ENCODE measurements at regions not wholly inside any gene's neighbourhood (a gene's known extent, or its start where the extent isn't known, plus 50 kb on each side); places are given as distances from the start of the nearest gene placed in this dataset.
"Not testable (repeated sequence)": the region's sequence is repeated elsewhere in the genome, so short reads cannot be mapped to it uniquely, and the experiment has no call there.

- ATAC-seq: no peak
Observed at GRCh38 chr17:33709881-33710280, 416.8 kb upstream of the ASIC2 start.

- no peak for ATAC-seq
Observed at GRCh38 chr17:33712120-33712519, 419.0 kb upstream of the ASIC2 start.

- no peak for ATAC-seq
Observed at GRCh38 chr17:33716957-33717356, 423.9 kb upstream of the ASIC2 start.

- not testable (repeated sequence) for ATAC-seq
Observed at GRCh38 chr17:33723736-33724135, 430.6 kb upstream of the ASIC2 start.

GRCh38 chr17:33725675-33726271 lies 432.7 kb upstream of the ASIC2 start:
- no peak for ATAC-seq

- ATAC-seq: no peak
Observed at GRCh38 chr17:33730131-33730530, 437.0 kb upstream of the ASIC2 start.

GRCh38 chr17:33732116-33732515 lies 439.0 kb upstream of the ASIC2 start:
- no peak for ATAC-seq

- ATAC-seq: no peak
Observed at GRCh38 chr17:33739714-33740113, 446.6 kb upstream of the ASIC2 start.

GRCh38 chr17:33745047-33745760 lies 452.1 kb upstream of the ASIC2 start:
- ATAC-seq: no peak

GRCh38 chr17:33749171-33749570 lies 456.1 kb upstream of the ASIC2 start:
- ATAC-seq: no peak

GRCh38 chr17:33750943-33751701 lies 458.0 kb upstream of the ASIC2 start:
- ATAC-seq: no peak

- ATAC-seq: no peak
Observed at GRCh38 chr17:33751702-33752065, 458.6 kb upstream of the ASIC2 start.

- no peak for ATAC-seq
Observed at GRCh38 chr17:33753452-33753851, 460.4 kb upstream of the ASIC2 start.

GRCh38 chr17:33756021-33756420 lies 462.9 kb upstream of the ASIC2 start:
- no peak for ATAC-seq

- no peak for ATAC-seq
Observed at GRCh38 chr17:33765871-33766270, 472.8 kb upstream of the ASIC2 start.

GRCh38 chr17:33766721-33767120 lies 473.6 kb upstream of the ASIC2 start:
- no peak for ATAC-seq

- no peak for ATAC-seq
Observed at GRCh38 chr17:33769066-33769465, 476.0 kb upstream of the ASIC2 start.

GRCh38 chr17:33776304-33776703 lies 478.8 kb upstream of the CCL2 start:
- ATAC-seq: no peak

GRCh38 chr17:33776903-33777302 lies 478.2 kb upstream of the CCL2 start:
- no peak for ATAC-seq

- no peak for ATAC-seq
Observed at GRCh38 chr17:33777674-33778073, 477.4 kb upstream of the CCL2 start.

GRCh38 chr17:33778505-33779233 lies 476.4 kb upstream of the CCL2 start:
- ATAC-seq: no peak

- ATAC-seq: no peak
Observed at GRCh38 chr17:33779234-33779591, 475.9 kb upstream of the CCL2 start.

- ATAC-seq: no peak
Observed at GRCh38 chr17:33785281-33785680, 469.8 kb upstream of the CCL2 start.
